Thyroid gland (tissue), 4 donors: ENCODE measurements at regions not wholly inside any gene's neighbourhood (a gene's known extent, or its start where the extent isn't known, plus 50 kb on each side); places are given as distances from the start of the nearest gene placed in this dataset.

ENCODE experiments used
- POLR2A ChIP-seq, 2 donors: fragments of 450-650 bp; IDR thresholded peaks; one replicate each; pipeline ENCODE4 v1.6.1; 2017; ENCODE audit warnings: antibody characterized with exemption in 2 of 2, mild to moderate bottlenecking in 2 of 2, moderate library complexity in 1 of 2
- TF ChIP-seq, protein P1 (sequence below), 6 experiments: fragments of 200-600 bp in 3 of 6; fragments of 450-650 bp in 3 of 6; sonication (generic) in 3 of 6; IDR thresholded peaks; one replicate each; pipeline ENCODE4 v1.5.1; 2016 to 2019; ENCODE audit warnings: antibody characterized with exemption in 6 of 6, mild to moderate bottlenecking in 2 of 6, inconsistent platforms in 1 of 6, moderate library complexity in 1 of 6

DNA sequence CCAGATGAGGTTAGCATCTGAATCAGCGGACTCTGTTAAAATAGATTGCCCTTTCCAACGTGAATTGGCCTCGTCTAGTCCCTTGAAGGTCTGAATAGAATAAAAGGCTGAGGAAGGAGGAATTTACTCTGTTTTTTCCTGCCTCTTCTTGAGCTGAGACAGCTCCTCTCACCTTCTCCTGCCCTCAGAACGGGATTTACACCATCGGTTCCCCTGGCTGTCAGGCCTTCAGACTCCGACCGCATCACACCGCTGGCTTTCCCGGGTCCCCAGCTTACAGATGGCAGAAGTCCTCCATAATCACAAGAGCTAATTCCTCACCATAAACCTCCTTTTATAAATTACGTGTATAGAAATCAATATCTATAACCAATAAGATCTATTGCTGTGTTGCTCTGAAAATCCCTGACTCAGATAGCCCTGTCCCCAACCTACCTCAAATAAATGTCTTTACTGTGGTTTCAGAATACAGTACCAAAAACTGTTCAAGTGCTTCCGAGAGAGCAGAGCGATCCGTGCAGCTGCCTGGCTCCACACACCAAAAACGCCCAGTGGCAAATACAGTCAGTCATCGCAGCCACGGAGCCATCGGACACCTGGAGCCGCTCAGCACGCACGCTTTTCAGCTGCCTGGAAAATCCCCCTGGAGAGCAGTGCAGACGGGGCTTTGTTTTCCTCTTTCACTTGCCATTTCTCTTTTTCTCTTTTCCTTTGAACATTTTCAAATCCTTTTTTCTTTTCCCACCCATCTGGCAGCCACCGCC, 196.9 kb downstream of the NRP2 start:
- TF ChIP-seq, protein P1, sequence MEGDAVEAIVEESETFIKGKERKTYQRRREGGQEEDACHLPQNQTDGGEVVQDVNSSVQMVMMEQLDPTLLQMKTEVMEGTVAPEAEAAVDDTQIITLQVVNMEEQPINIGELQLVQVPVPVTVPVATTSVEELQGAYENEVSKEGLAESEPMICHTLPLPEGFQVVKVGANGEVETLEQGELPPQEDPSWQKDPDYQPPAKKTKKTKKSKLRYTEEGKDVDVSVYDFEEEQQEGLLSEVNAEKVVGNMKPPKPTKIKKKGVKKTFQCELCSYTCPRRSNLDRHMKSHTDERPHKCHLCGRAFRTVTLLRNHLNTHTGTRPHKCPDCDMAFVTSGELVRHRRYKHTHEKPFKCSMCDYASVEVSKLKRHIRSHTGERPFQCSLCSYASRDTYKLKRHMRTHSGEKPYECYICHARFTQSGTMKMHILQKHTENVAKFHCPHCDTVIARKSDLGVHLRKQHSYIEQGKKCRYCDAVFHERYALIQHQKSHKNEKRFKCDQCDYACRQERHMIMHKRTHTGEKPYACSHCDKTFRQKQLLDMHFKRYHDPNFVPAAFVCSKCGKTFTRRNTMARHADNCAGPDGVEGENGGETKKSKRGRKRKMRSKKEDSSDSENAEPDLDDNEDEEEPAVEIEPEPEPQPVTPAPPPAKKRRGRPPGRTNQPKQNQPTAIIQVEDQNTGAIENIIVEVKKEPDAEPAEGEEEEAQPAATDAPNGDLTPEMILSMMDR (IDR thresholded peaks at IDR 0.05), result no peak
- no peak for TF ChIP-seq POLR2A (IDR thresholded peaks at IDR 0.05)
